ENCODE measurements at regions not wholly inside any gene's neighbourhood (a gene's known extent, or its start where the extent isn't known, plus 50 kb on each side); places are given as distances from the start of the nearest gene placed in this dataset.
A peak's percentile ranks its signal among the peaks of the same experiment; 100 is the strongest.

GRCh38 chr6:82588020-82588419, 224.4 kb downstream of the TPBG start:
- no TSS peak for BruUV-seq (replicated peaks)
- Mint-ChIP-seq H3K4me3 (ENCODE audit: unreplicated experiment) (no peak overlapping the region), H3K4me1 (ENCODE audit: insufficient read depth, unreplicated experiment) (no peaks in the 10 kb centered on the region), H3K36me3 (ENCODE audit: insufficient read depth, unreplicated experiment) (no peaks in the 10 kb centered on the region), H3K27me3 (ENCODE audit: insufficient read depth, unreplicated experiment) (no peaks in the 10 kb centered on the region), H3K27ac (ENCODE audit: low read depth, unreplicated experiment) (no peak overlapping the region), H3K9me3 (ENCODE audit: unreplicated experiment) (no peaks in the 10 kb centered on the region)
- intact Hi-C loops (cut with micrococcal nuclease), result loop anchor here (1.0 kb wide), 1 partner anchor 257 kb away; no protein-coding TSS in a partner anchor
- CTCF ChIA-PET, result interaction anchor here (0.9 kb wide), 1 partner anchor 314 kb away, joined by 3 read pairs; no protein-coding TSS in a partner anchor
- peak; percentile 17 for DNase-seq (ENCODE audit: unreplicated experiment)
- no peak for TF ChIP-seq CTCF (IDR thresholded peaks at IDR 0.05; ENCODE audit: unreplicated experiment)
- POLR2A ChIA-PET, result no interaction called here

DNA sequence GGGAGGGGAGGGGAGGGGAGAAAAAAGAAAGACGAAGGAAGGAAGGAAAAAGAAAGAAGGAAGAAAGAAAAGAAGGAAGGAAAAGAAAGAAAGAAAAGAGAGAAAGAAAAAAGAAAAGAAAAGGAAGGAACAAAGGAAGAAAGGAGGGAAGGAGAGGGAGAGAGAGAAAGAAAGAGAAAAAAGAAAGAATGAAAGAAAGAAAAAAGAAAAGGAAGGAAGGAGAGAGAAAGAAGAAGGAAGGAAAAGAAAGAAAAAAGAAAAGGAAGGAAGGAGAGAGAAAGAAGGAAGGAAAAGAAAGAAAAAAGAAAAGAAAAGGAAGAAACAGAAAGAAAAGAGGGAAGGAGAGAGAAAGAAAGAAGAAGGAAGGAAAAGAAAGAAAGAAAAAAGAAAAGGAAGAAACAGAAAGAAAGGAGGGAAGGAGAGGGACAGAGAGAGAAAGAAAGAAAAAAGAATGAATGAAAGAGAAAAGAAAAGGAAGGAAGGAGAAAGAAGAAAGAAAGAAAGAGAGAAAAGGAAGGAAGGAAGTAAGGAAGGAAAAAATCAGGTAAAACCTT, 225.3 kb downstream of the TPBG start:
- Mint-ChIP-seq H3K4me3 (ENCODE audit: unreplicated experiment) (no peak overlapping the region), H3K27me3 (ENCODE audit: insufficient read depth, unreplicated experiment) (no peaks in the 10 kb centered on the region), H3K9me3 (ENCODE audit: unreplicated experiment) (no peaks in the 10 kb centered on the region), H3K36me3 (ENCODE audit: insufficient read depth, unreplicated experiment) (no peaks in the 10 kb centered on the region), H3K4me1 (ENCODE audit: insufficient read depth, unreplicated experiment) (no peaks in the 10 kb centered on the region), H3K27ac (ENCODE audit: low read depth, unreplicated experiment) (no peak overlapping the region)
- DNase-seq (ENCODE audit: unreplicated experiment), result no peak
- ChIA-PET POLR2A (no interaction called here), CTCF (interaction anchor here (0.6 to 0.9 kb wide), 2 partner anchors 279 to 315 kb away, joined by 3 read pairs; no protein-coding TSS in a partner anchor)
- no TSS peak for BruUV-seq (replicated peaks)
- TF ChIP-seq CTCF (IDR thresholded peaks at IDR 0.05; ENCODE audit: unreplicated experiment), result no peak
- intact Hi-C loops (cut with micrococcal nuclease), result loop anchor here (1.0 kb wide), 4 partner anchors 226 to 337 kb away; partner anchors contain the start of gene TPBG

DNA sequence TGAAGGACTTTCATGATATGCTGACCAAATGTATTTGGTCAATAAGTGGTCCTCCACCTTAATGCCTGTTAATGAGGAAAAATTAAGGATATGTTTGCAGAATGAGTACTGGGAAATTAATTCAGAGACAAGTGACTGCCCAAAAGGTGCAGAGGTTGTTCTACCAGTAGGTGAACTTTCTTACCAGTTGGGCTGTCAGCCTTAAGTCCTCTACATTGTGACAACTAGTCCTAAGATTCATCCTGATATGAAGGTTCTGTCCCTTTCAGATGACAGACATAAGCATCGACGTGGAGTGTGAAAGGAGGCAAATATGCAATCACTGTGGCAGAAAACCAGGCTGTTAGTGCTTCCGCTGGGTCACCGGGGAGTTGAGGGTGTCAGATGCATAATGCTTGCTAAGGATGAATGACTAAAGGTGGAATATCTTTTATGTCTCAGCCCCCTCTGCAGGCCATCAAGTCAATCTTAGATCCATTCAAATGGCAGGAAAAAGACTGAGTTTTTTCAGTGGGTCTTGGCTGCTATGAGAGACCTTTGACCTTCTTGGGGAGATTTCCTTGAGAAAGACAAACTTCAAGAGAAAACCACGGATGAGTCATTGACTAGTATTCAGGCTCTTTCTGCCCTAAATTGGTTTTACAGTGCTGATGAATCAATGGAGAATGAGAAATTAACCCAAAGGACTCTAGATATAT, 226.0 kb downstream of the TPBG start:
- peak; percentile 72 for DNase-seq (ENCODE audit: unreplicated experiment)
- no TSS peak for BruUV-seq (replicated peaks)
- TF ChIP-seq CTCF (IDR thresholded peaks at IDR 0.05; ENCODE audit: unreplicated experiment), result peak; percentile 30
- CTCF ChIA-PET, result interaction anchor here (0.5 to 0.6 kb wide), 2 partner anchors 298 to 321 kb away, joined by 3 to 4 read pairs; no protein-coding TSS in a partner anchor
- no peak overlapping the region for H3K27ac Mint-ChIP-seq (ENCODE audit: low read depth, unreplicated experiment)
- H3K4me1 Mint-ChIP-seq (ENCODE audit: insufficient read depth, unreplicated experiment), result no peaks in the 10 kb centered on the region
- H3K4me3 Mint-ChIP-seq (ENCODE audit: unreplicated experiment), result no peak overlapping the region
- no peaks in the 10 kb centered on the region for H3K9me3 Mint-ChIP-seq (ENCODE audit: unreplicated experiment)
- intact Hi-C loops (cut with micrococcal nuclease), result loop anchor here (1.0 kb wide), 4 partner anchors 226 to 466 kb away; partner anchors contain the start of gene TPBG
- POLR2A ChIA-PET, result no interaction called here
- no peaks in the 10 kb centered on the region for H3K27me3 Mint-ChIP-seq (ENCODE audit: insufficient read depth, unreplicated experiment)
- no peaks in the 10 kb centered on the region for H3K36me3 Mint-ChIP-seq (ENCODE audit: insufficient read depth, unreplicated experiment)

GRCh38 chr6:82597201-82597600, 233.6 kb downstream of the TPBG start:
- H3K4me3 Mint-ChIP-seq (ENCODE audit: unreplicated experiment), result no peak overlapping the region
- POLR2A ChIA-PET, result no interaction called here
- H3K4me1 Mint-ChIP-seq (ENCODE audit: insufficient read depth, unreplicated experiment), result no peaks in the 10 kb centered on the region
- CTCF ChIA-PET, result no interaction called here
- TF ChIP-seq CTCF (IDR thresholded peaks at IDR 0.05; ENCODE audit: unreplicated experiment), result no peak
- BruUV-seq (replicated peaks), result no TSS peak
- intact Hi-C loops (cut with micrococcal nuclease), result no loop called here
- peaks cover 6% of the 10 kb centered on the region for H3K9me3 Mint-ChIP-seq (ENCODE audit: unreplicated experiment)
- no peak for DNase-seq (ENCODE audit: unreplicated experiment)
- H3K27me3 Mint-ChIP-seq (ENCODE audit: insufficient read depth, unreplicated experiment), result no peaks in the 10 kb centered on the region
- H3K36me3 Mint-ChIP-seq (ENCODE audit: insufficient read depth, unreplicated experiment), result no peaks in the 10 kb centered on the region
- no peak overlapping the region for H3K27ac Mint-ChIP-seq (ENCODE audit: low read depth, unreplicated experiment)
